ENCODE measurements at regions not wholly inside any gene's neighbourhood (a gene's known extent, or its start where the extent isn't known, plus 50 kb on each side); places are given as distances from the start of the nearest gene placed in this dataset.

DNA sequence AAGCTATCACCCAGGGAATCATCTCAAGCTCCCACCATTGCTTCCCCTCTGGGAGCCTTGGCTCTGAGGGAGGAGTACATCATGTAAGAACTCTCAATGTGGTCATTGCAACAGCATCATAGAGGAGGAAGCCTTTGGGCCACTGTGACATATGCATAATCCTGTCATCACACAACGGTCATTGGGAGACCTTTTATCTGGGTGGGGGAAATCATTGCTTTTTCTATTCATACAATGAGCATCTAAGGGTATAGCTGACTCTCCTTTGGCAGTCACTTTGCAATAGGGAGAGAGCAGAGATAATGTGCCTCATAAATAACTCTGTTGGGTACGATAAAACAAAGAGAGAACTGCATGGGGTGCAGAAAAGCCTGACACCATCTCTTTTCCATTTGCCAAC, 155.2 kb upstream of the KCNIP4 start (continued):
- TF ChIP-seq, protein P1, sequence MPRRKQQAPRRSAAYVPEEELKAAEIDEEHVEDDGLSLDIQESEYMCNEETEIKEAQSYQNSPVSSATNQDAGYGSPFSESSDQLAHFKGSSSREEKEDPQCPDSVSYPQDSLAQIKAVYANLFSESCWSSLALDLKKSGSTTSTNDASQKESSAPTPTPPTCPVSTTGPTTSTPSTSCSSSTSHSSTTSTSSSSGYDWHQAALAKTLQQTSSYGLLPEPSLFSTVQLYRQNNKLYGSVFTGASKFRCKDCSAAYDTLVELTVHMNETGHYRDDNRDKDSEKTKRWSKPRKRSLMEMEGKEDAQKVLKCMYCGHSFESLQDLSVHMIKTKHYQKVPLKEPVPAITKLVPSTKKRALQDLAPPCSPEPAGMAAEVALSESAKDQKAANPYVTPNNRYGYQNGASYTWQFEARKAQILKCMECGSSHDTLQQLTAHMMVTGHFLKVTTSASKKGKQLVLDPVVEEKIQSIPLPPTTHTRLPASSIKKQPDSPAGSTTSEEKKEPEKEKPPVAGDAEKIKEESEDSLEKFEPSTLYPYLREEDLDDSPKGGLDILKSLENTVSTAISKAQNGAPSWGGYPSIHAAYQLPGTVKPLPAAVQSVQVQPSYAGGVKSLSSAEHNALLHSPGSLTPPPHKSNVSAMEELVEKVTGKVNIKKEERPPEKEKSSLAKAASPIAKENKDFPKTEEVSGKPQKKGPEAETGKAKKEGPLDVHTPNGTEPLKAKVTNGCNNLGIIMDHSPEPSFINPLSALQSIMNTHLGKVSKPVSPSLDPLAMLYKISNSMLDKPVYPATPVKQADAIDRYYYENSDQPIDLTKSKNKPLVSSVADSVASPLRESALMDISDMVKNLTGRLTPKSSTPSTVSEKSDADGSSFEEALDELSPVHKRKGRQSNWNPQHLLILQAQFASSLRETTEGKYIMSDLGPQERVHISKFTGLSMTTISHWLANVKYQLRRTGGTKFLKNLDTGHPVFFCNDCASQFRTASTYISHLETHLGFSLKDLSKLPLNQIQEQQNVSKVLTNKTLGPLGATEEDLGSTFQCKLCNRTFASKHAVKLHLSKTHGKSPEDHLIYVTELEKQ (tag by site-specific recombination; IDR thresholded peaks at IDR 0.05; ENCODE audit: borderline replicate concordance), result no peak
- TF ChIP-seq ZNF549 (tag by site-specific recombination; IDR thresholded peaks at IDR 0.05) (no peak), OVOL3 (tag by site-specific recombination; IDR thresholded peaks at IDR 0.05) (no peak), SP7 (tag by site-specific recombination; IDR thresholded peaks at IDR 0.05) (no peak), BCL11B (tag by site-specific recombination; IDR thresholded peaks at IDR 0.05; ENCODE audit: low read depth) (no peak), RBAK (tag by site-specific recombination; IDR thresholded peaks at IDR 0.05) (no peak), ZNF501 (tag by site-specific recombination; IDR thresholded peaks at IDR 0.05) (no peak), KLF10 (tag by site-specific recombination; IDR thresholded peaks at IDR 0.05) (no peak), SCRT1 (tag by site-specific recombination; IDR thresholded peaks at IDR 0.05; ENCODE audit: borderline replicate concordance) (no peak), KLF7 (tag by site-specific recombination; IDR thresholded peaks at IDR 0.05; ENCODE audit: borderline replicate concordance) (no peak)
- TF ChIP-seq, protein P2, sequence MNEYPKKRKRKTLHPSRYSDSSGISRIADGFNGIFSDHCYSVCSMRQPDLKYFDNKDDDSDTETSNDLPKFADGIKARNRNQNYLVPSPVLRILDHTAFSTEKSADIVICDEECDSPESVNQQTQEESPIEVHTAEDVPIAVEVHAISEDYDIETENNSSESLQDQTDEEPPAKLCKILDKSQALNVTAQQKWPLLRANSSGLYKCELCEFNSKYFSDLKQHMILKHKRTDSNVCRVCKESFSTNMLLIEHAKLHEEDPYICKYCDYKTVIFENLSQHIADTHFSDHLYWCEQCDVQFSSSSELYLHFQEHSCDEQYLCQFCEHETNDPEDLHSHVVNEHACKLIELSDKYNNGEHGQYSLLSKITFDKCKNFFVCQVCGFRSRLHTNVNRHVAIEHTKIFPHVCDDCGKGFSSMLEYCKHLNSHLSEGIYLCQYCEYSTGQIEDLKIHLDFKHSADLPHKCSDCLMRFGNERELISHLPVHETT (tag by site-specific recombination; IDR thresholded peaks at IDR 0.05), result no peak

DNA sequence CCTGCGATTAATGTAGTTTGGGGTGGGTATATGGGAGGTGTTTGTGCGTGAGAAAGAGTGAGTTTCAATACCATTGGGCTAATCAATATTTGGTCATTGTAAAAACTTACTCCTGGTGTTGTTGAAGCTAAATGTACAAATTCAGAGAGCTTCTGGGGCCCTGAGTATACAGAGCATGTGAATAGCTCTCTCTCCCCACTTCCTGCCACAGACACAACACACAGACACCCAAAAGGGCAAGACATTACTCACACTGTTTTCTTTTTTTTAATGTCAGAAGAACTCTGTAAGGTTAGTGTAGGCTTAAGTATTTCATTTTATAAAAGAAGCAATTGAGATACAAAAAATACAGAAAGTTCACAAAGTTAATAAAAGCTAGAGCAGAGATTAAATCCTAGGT, 151.3 kb upstream of the KCNIP4 start:
- no peak overlapping the region for H3K27ac ChIP-seq (ENCODE audit: extremely low read depth, low read depth, low read length)
- POLR2A ChIA-PET, result no interaction called here
- H3K36me3 ChIP-seq (ENCODE audit: control insufficient read depth in 2 of 2, insufficient read depth in 1 of 2, low read length in 2 of 2), result no peaks in the 10 kb centered on the region
- H3K9me3 ChIP-seq (ENCODE audit: control insufficient read depth, insufficient read depth, low read depth, low read length), result no peaks in the 10 kb centered on the region
- TF ChIP-seq GLI4 (tag by site-specific recombination; IDR thresholded peaks at IDR 0.05), result no peak
- TF ChIP-seq ZNF16 (tag by site-specific recombination; IDR thresholded peaks at IDR 0.05; ENCODE audit: low read depth), result no peak
- TF ChIP-seq ZNF555 (tag by site-specific recombination; conservative IDR thresholded peaks at IDR 0.05), result no peak
- no peak for TF ChIP-seq ZNF624 (tag by site-specific recombination; IDR thresholded peaks at IDR 0.05)
- TF ChIP-seq ZNF140 (tag by site-specific recombination; IDR thresholded peaks at IDR 0.05), result no peak
- TF ChIP-seq, protein P3, sequence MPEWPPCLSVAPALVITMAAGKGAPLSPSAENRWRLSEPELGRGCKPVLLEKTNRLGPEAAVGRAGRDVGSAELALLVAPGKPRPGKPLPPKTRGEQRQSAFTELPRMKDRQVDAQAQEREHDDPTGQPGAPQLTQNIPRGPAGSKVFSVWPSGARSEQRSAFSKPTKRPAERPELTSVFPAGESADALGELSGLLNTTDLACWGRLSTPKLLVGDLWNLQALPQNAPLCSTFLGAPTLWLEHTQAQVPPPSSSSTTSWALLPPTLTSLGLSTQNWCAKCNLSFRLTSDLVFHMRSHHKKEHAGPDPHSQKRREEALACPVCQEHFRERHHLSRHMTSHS (tag by site-specific recombination; IDR thresholded peaks at IDR 0.05), result no peak
- no peak for TF ChIP-seq ZNF768 (tag by site-specific recombination; IDR thresholded peaks at IDR 0.05)
- TF ChIP-seq ZNF560 (tag by site-specific recombination; IDR thresholded peaks at IDR 0.05; ENCODE audit: borderline replicate concordance), result no peak
- TF ChIP-seq IKZF3 (tag by site-specific recombination; IDR thresholded peaks at IDR 0.05), result no peak
- no peak for TF ChIP-seq ZNF785 (tag by site-specific recombination; IDR thresholded peaks at IDR 0.05)
- no peak for TF ChIP-seq REPIN1 (tag by site-specific recombination; IDR thresholded peaks at IDR 0.05; ENCODE audit: low read depth)
- no peak for TF ChIP-seq HOXD13 (CRISPR knock-in tag; IDR thresholded peaks at IDR 0.05; ENCODE audit: borderline replicate concordance)
- CTCF ChIA-PET, result no interaction called here
- no peaks in the 10 kb centered on the region for H3K4me1 ChIP-seq (ENCODE audit: control insufficient read depth, insufficient read depth, low read length)
- H3K4me3 ChIP-seq (ENCODE audit: low read depth, low read length), result no peak overlapping the region

Data from HEK293 (cell line).